GM12892 (cell line): ENCODE measurements at regions not wholly inside any gene's neighbourhood (a gene's known extent, or its start where the extent isn't known, plus 50 kb on each side); places are given as distances from the start of the nearest gene placed in this dataset.

Experiments used
- POLR2AphosphoS5 ChIP-seq: IDR thresholded peaks from 2 replicates; pipeline ENCODE4 v1.6.1; 2011; ENCODE audit warnings: low read depth, low read length, control low read depth
- TAF1 ChIP-seq: IDR thresholded peaks from 2 replicates; pipeline ENCODE4 v1.6.1; 2011; ENCODE audit warnings: low read depth, mild to moderate bottlenecking, control low read depth, low read length, borderline replicate concordance

DNA sequence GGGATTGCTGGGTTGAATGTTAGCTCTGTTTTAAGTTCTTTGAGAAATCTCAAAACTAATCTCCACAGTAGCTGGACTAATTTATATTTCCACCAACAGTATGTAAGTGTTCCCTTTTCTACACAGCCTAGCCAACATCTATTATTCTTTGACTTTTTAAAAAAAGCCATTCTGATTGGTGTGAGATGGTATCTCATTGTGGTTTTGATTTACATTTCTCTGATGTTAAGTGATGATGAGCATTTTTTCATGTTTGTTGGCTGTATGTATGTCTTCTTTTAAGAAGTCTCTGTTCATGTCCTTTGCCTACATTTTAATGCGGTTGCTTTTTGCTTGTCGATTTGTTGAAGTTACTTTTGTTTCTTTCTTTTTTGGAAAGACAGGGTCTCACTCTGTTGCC, 301.1 kb upstream of the OR4E1 start:
- TF ChIP-seq POLR2AphosphoS5, result no peak
- TF ChIP-seq TAF1, result no peak
